Heart left ventricle (tissue), 13 donors: ENCODE measurements at regions not wholly inside any gene's neighbourhood (a gene's known extent, or its start where the extent isn't known, plus 50 kb on each side); places are given as distances from the start of the nearest gene placed in this dataset.

ENCODE experiments used
- POLR2A ChIP-seq, 2 donors: fragments of 450-650 bp; IDR thresholded peaks; one replicate each; pipeline ENCODE4 v1.6.1; 2017; ENCODE audit warnings: antibody characterized with exemption in 2 of 2, mild to moderate bottlenecking in 2 of 2, moderate library complexity in 2 of 2
- TF ChIP-seq, protein P1 (sequence below), 12 donors: fragments of 200-600 bp; sonication (generic) in 4 of 12; IDR thresholded peaks; one replicate each; pipeline versions ENCODE4 v1.5.0 to v1.8.0; 2018 to 2022; ENCODE audit warnings: antibody characterized with exemption in 12 of 12, mild to moderate bottlenecking in 5 of 12
- donor health status: ischemic (EF 13 %, LVEDD 7.1; RV severe dilation, severe dysfunction).
- donor health status: DM: no; HTN: yes; CAD: no.
- donor health status: DM: no; HTN: no; CAD: no.
- donor health status: ischemic (EF 25% LVEDD 6.9; RV normal size, moderate dysfunction).
- donor health status: ischemic (EF 25% LVEDD 5.7; RV mildly dilated, moderate dysfunction).
- donor health status: ischemic (EF 35%, LVEDD 5.7; RV mildly dilated, moderate dysfunction).
- donor health status: nonischemic (EF 11% LVEDD 7.7; RV severe dilation, severe dysfunction).
- donor health status: DM: yes; HTN: yes; CAD: no.
- donor health status: PGD.
- donor health status: ischemic (EF 29% LVEDD 5.4; RV normal size, mild dysfunction).
- donor health status: nonischemic (EF 23%, LVEDD 6.1; RV moderate dilation, normal function).

DNA sequence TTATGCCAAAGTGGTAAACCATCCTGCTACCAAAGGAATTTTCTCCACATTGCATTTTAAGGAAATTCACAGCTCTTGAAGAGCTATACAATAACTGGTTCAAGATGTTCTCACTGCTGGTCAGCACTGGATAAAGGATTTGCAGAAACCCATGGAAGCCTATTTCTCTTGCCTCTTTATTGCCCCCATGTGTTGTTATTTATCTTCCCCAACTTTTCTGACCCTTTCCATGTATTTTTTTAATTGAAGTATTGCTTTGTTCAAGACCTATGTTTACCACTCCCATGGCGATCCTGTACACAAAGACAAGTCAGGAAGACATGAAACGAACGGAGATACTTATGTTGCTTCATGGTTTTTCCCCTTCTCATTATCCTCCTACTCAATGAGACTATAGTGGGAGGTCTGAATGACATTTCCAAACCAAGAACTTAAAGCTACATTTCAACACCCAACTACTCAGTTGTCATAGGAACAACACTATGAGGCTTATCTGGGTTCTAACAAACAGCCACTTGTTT, 566.4 kb upstream of the DIPK2B start:
- TF ChIP-seq, protein P1, sequence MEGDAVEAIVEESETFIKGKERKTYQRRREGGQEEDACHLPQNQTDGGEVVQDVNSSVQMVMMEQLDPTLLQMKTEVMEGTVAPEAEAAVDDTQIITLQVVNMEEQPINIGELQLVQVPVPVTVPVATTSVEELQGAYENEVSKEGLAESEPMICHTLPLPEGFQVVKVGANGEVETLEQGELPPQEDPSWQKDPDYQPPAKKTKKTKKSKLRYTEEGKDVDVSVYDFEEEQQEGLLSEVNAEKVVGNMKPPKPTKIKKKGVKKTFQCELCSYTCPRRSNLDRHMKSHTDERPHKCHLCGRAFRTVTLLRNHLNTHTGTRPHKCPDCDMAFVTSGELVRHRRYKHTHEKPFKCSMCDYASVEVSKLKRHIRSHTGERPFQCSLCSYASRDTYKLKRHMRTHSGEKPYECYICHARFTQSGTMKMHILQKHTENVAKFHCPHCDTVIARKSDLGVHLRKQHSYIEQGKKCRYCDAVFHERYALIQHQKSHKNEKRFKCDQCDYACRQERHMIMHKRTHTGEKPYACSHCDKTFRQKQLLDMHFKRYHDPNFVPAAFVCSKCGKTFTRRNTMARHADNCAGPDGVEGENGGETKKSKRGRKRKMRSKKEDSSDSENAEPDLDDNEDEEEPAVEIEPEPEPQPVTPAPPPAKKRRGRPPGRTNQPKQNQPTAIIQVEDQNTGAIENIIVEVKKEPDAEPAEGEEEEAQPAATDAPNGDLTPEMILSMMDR (IDR thresholded peaks at IDR 0.05) = no peak
- TF ChIP-seq POLR2A (IDR thresholded peaks at IDR 0.05) = no peak
